ENCODE measurements at regions not wholly inside any gene's neighbourhood (a gene's known extent, or its start where the extent isn't known, plus 50 kb on each side); places are given as distances from the start of the nearest gene placed in this dataset.

DNA sequence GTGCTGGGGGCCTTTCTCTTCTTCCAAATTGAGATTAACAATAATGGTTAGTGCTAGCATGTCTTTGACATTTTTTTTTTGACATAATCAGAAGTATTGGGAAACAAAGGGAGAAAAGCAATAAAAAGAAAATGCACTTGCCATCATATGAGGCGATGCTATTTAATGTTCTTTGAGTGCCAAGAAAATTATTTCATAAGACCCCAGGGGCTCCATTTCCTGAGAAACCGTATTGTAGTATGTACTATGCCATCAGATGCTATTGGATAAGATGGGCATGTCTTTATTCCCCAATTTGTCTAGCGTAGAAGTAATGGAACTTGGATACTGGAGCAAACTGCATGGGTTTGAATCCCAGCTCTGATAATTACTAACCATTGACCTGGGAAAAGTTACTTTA, 408.9 kb downstream of the ADRA2A start:
- Histone ChIP-seq H3K18ac (ENCODE audit: insufficient read length, low read depth, low read length) (no peak overlapping the region), H3K27me3 (ENCODE audit: insufficient read depth, low read length) (no peaks in the 10 kb centered on the region), H2BK15ac (ENCODE audit: low read depth, low read length) (no peak overlapping the region), H3K79me1 (ENCODE audit: insufficient read depth, low read depth, low read length, poor library complexity, severe bottlenecking) (no peaks in the 10 kb centered on the region), H3K23me2 (ENCODE audit: insufficient read length, low read depth, low read length, poor library complexity, severe bottlenecking) (no peaks in the 10 kb centered on the region), H3T11ph (ENCODE audit: low read length) (no peak overlapping the region), H3K27ac (ENCODE audit: insufficient read length, low read depth, low read length) (no peak overlapping the region), H2BK20ac (ENCODE audit: low read depth, low read length, poor library complexity, severe bottlenecking) (no peak overlapping the region), H4K5ac (ENCODE audit: insufficient read length, low read depth, low read length) (no peak overlapping the region), H2BK12ac (ENCODE audit: insufficient read length, low read depth, low read length) (no peak overlapping the region), H4K91ac (ENCODE audit: insufficient read length, low read depth, low read length) (no peak overlapping the region), H4K20me1 (ENCODE audit: control insufficient read depth, insufficient read depth, insufficient read length) (no peaks in the 10 kb centered on the region), H3K4me2 (ENCODE audit: insufficient read depth, insufficient read length, low read length) (no peak overlapping the region), H2AFZ (ENCODE audit: low read length) (no peak overlapping the region), H4K8ac (replicated peaks; ENCODE audit: insufficient read length, low read depth, low read length) (no peak overlapping the region), H3K9me3 (ENCODE audit: control insufficient read depth, low read depth, low read length) (peaks cover 5% of the 10 kb centered on the region), H3K23ac (ENCODE audit: insufficient read length, low read depth, low read length) (no peak overlapping the region), H3K56ac (ENCODE audit: insufficient read length, low read depth, low read length) (no peak overlapping the region), H3K9ac (ENCODE audit: extremely low read depth, insufficient read length, low read length) (no peak overlapping the region), H2BK5ac (ENCODE audit: insufficient read length, low read length) (no peak overlapping the region), H3K4ac (ENCODE audit: low read depth, low read length) (no peak overlapping the region), H3K79me2 (ENCODE audit: insufficient read depth, low read length) (no peaks in the 10 kb centered on the region), H2BK120ac (ENCODE audit: low read depth, low read length, poor library complexity, severe bottlenecking) (no peak overlapping the region), H3K14ac (ENCODE audit: insufficient read depth, low read length) (no peak overlapping the region), H3K4me1 (ENCODE audit: insufficient read depth, low read length) (no peaks in the 10 kb centered on the region), H2AK5ac (ENCODE audit: insufficient read length, low read length) (no peak overlapping the region)
- Mint-ChIP-seq H3K27ac (no peak overlapping the region), H3K4me3 (no peak overlapping the region), H3K4me1 (peaks cover 7 to 11% of the 10 kb centered on the region in 2 experiments; a peak in 3 of 4 replicates), H3K9me3 (peaks cover 30 to 35% of the 10 kb centered on the region in 2 experiments), H3K36me3 (ENCODE audit: insufficient read depth in 1 of 3, low read depth in 3 of 3) (peaks cover 18 to 35% (median 29%) of the 10 kb centered on the region in 3 experiments), H3K27me3 (ENCODE audit: low read depth) (no peaks in the 10 kb centered on the region)
- WGBS (ENCODE audit: extremely low coverage, insufficient read length, low lambda C conversion rate), result no CpG with 5 or more reads among the region's 3 CpGs
- no peak for DNase-seq
- no peak for TF ChIP-seq CTCF (conservative IDR thresholded peaks at IDR 0.05)
